PFSK-1 (cell line): ENCODE measurements at regions not wholly inside any gene's neighbourhood (a gene's known extent, or its start where the extent isn't known, plus 50 kb on each side); places are given as distances from the start of the nearest gene placed in this dataset.

Source experiments
- FOXP2 ChIP-seq: optimal IDR thresholded peaks from 2 replicates; pipeline ENCODE3; 2011; ENCODE audit warnings: borderline replicate concordance, control low read depth, inconsistent platforms; ENCODE audit not compliant: insufficient read depth; ENCODE audit errors: extremely low read length, extremely low read depth
- POLR2AphosphoS5 ChIP-seq: IDR thresholded peaks from 2 replicates; pipeline ENCODE4 v1.6.1; 2012; ENCODE audit warnings: low read depth, mild to moderate bottlenecking, control low read depth, low read length, moderate library complexity
- REST ChIP-seq, 2 experiments: IDR thresholded peaks; 2 replicates each; pipeline versions ENCODE4 v1.6.1 to v1.8.0; 2011 to 2012; ENCODE audit warnings: low read depth in 2 of 2, low read length in 2 of 2, control low read depth in 1 of 2, inconsistent platforms in 1 of 2, mild to moderate bottlenecking in 1 of 2, moderate library complexity in 1 of 2; ENCODE audit not compliant: insufficient read depth in 1 of 2
- SIN3A ChIP-seq: IDR thresholded peaks from 2 replicates; pipeline ENCODE4 v1.6.1; 2012; ENCODE audit warnings: mild to moderate bottlenecking, low read length, moderate library complexity, borderline replicate concordance; ENCODE audit not compliant: insufficient read depth
- TAF1 ChIP-seq: IDR thresholded peaks from 2 replicates; pipeline ENCODE4 v1.6.1; 2012; ENCODE audit warnings: low read length, control low read depth, borderline replicate concordance; ENCODE audit not compliant: insufficient read depth

- TF ChIP-seq POLR2AphosphoS5 (no peak), FOXP2 (no peak), REST (IDR thresholded peaks at IDR 0.05; ENCODE audit: insufficient read depth in 1 of 2, low read depth in 2 of 2, low read length in 2 of 2) (no peak), TAF1 (no peak), SIN3A (no peak)
Observed at GRCh38 chr3:193984876-193985275, 151.1 kb upstream of the HES1 start.

DNA sequence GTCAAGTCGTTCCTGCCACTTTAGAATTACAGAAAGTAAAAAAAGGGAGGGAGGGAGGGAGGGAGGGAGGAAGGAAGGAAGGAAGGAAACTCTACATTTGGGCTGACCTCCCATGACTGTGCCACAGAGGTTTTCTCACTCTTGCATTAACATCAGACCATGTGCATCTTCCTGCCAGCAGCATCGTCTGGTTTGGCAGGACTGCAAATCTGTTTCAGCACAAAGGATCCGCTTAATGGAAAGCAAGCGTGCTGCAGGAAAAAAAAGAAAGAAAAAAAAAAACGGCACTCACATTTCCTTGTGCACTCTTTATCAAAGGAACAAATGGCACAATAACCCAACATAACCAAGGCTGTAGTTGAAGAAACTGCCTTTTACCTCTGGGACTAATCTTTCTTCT is 148.8 kb upstream of the HES1 start:
- 0 out of 4 replicates have a peak, but pooled peaks of 1 of the 2 experiments have one; percentile 16 for TF ChIP-seq REST (IDR thresholded peaks at IDR 0.05; ENCODE audit: insufficient read depth in 1 of 2, low read depth in 2 of 2, low read length in 2 of 2)
- TF ChIP-seq SIN3A = no peak

GRCh38 chr3:193989186-193989585 is 146.8 kb upstream of the HES1 start:
- TF ChIP-seq SIN3A (no peak), FOXP2 (no peak), REST (IDR thresholded peaks at IDR 0.05; ENCODE audit: insufficient read depth in 1 of 2, low read depth in 2 of 2, low read length in 2 of 2) (no peak), POLR2AphosphoS5 (no peak), TAF1 (no peak)

DNA sequence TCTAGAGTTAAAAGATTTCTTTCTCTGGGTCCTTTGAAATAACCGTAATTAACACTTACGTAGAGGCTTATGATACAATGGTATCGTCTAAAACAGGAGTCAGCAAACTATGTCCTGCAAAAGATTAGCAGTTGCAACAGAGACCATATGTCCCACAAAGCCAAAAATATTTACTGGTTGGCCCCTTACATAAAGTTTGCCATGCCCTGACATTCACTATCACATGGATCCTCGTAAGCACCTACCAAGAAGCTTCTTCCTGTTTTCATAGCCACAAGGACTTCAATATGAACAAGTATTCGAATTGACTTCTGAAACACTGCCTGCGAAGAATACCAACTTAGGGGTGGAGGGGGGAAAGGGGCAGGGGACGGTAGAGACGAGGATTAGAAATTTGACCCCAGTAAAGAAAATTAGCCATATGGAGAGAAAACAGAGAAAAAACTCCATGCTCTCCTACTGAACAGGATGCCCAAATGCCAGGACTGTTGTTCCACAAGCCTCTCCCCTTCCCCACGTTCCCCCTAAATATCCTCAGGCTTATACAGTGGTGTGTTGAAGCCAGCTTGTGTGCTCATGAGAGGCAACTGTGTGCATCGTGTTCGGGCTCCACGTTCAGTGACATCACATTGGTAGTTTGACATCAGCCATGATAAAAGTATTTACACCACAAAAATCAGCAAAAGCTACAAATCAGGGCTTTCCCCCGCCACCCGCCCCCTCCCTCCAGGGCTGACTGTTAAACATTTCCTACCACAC is 144.1 kb upstream of the HES1 start:
- TF ChIP-seq TAF1 = no peak
- TF ChIP-seq SIN3A = no peak
- no peak for TF ChIP-seq FOXP2
- no peak for TF ChIP-seq POLR2AphosphoS5
- TF ChIP-seq REST (IDR thresholded peaks at IDR 0.05; ENCODE audit: insufficient read depth in 1 of 2, low read depth in 2 of 2, low read length in 2 of 2) = no peak

GRCh38 chr3:193992425-193993037 is 143.4 kb upstream of the HES1 start:
- TF ChIP-seq SIN3A (no peak), REST (IDR thresholded peaks at IDR 0.05; ENCODE audit: insufficient read depth in 1 of 2, low read depth in 2 of 2, low read length in 2 of 2) (no peak), TAF1 (no peak), FOXP2 (no peak), POLR2AphosphoS5 (no peak)
